ENCODE measurements at regions not wholly inside any gene's neighbourhood (a gene's known extent, or its start where the extent isn't known, plus 50 kb on each side); places are given as distances from the start of the nearest gene placed in this dataset.

DNA sequence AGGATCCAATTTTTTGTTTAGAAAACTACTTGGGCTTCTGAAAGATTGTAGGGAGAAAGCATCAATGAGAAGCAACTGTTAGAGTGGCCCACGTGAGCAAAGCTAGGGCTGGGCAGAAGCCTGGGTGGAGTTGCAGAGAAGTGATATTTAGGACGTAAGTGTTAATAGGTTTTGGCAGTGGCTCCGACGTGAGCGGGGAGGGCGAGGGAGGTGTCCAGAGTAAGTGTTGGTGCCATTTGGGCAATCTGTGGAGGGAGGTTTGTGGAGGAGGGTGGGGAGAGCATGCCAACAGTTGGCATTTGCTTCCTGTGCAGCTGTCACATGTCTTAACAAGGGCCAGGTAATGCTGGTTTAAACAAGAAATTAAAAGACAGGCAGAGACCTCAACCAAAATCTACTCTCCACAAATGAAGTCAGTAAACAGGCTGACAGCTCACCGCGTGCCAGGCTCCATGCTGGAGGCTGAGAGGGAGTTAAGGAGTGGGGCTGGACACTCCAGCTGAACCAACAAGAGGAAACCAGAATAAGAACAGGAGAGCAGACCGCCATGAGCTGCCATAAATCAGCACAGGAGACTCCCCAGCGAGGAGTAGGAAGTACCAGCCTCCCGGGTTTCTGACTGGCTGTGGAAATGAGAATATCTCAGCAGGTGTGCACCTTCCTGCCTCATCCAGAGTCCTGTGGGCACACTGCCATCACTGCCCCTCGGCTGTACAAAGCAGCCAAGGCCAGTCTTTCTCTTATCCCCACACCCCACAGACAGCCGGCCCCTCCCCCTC lies 232.6 kb downstream of the ABHD5 start:
- no peaks in the 10 kb centered on the region for H3K9me3 ChIP-seq (ENCODE audit: control insufficient read depth in 4 of 4, insufficient read depth in 3 of 4, low read length in 3 of 4)
- DNase-seq (peak in 2 of 3 donors; percentile 3 to 10), ATAC-seq (ENCODE audit: insufficient read depth, low FRiP score) (no peak)
- TF ChIP-seq, protein P1, sequence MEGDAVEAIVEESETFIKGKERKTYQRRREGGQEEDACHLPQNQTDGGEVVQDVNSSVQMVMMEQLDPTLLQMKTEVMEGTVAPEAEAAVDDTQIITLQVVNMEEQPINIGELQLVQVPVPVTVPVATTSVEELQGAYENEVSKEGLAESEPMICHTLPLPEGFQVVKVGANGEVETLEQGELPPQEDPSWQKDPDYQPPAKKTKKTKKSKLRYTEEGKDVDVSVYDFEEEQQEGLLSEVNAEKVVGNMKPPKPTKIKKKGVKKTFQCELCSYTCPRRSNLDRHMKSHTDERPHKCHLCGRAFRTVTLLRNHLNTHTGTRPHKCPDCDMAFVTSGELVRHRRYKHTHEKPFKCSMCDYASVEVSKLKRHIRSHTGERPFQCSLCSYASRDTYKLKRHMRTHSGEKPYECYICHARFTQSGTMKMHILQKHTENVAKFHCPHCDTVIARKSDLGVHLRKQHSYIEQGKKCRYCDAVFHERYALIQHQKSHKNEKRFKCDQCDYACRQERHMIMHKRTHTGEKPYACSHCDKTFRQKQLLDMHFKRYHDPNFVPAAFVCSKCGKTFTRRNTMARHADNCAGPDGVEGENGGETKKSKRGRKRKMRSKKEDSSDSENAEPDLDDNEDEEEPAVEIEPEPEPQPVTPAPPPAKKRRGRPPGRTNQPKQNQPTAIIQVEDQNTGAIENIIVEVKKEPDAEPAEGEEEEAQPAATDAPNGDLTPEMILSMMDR (IDR thresholded peaks at IDR 0.05; ENCODE audit: control extremely low read depth, extremely low read depth): no peak
- H3K36me3 ChIP-seq (ENCODE audit: control insufficient read depth in 4 of 4, insufficient read depth in 4 of 4, low read length in 4 of 4): no peaks in the 10 kb centered on the region
- WGBS, 2 donors: 21 to 26% methylated on average over 13 of the region's 13 CpGs
- H3K4me1 ChIP-seq (ENCODE audit: control insufficient read depth in 5 of 5, insufficient read depth in 5 of 5, low read length in 5 of 5): no peaks in the 10 kb centered on the region
- H3K27me3 ChIP-seq (ENCODE audit: control insufficient read depth in 3 of 3, insufficient read depth in 3 of 3, low read length in 2 of 3): peaks cover 5 to 13% (median 6%) of the 10 kb centered on the region in 3 donors
- no peak overlapping the region for H3K4me3 ChIP-seq
- H3K9ac ChIP-seq (ENCODE audit: insufficient read depth in 1 of 2, low read length in 2 of 2): no peak overlapping the region
- no peak overlapping the region for H3K27ac ChIP-seq (ENCODE audit: low read depth in 1 of 2, low read length in 1 of 2)

DNA sequence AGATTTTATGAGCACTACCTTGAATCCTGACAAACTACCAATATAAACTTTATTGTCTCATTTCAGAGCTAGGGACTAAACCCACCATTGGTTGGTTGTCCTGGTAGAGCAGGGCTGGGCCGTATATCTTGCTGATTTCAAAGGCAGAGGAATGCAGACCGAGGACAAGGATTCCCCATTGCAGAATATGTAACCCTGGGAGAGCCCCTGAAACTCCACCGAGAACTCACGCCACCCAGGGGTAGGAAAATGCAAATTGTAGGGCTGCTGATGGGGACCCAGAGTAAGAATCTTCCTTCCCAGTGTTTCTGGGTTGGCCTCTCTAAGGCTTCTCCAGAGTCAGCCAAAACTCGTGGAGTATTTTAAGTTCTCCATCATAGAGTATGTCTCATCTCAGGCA lies 235.3 kb downstream of the ABHD5 start:
- no peaks in the 10 kb centered on the region for H3K4me1 ChIP-seq (ENCODE audit: control insufficient read depth in 5 of 5, insufficient read depth in 5 of 5, low read length in 5 of 5)
- no peak overlapping the region for H3K4me3 ChIP-seq
- no peak overlapping the region for H3K27ac ChIP-seq (ENCODE audit: low read depth in 1 of 2, low read length in 1 of 2)
- no peaks in the 10 kb centered on the region for H3K9me3 ChIP-seq (ENCODE audit: control insufficient read depth in 4 of 4, insufficient read depth in 3 of 4, low read length in 3 of 4)
- H3K27me3 ChIP-seq (ENCODE audit: control insufficient read depth in 3 of 3, insufficient read depth in 3 of 3, low read length in 2 of 3): peaks cover 5 to 13% (median 6%) of the 10 kb centered on the region in 3 donors
- ATAC-seq (ENCODE audit: insufficient read depth, low FRiP score) (no peak), DNase-seq (no peak)
- 73 to 76% methylated on average over 5 of the region's 5 CpGs for WGBS, 2 donors
- H3K9ac ChIP-seq (ENCODE audit: insufficient read depth in 1 of 2, low read length in 2 of 2): no peak overlapping the region
- TF ChIP-seq, protein P1 (IDR thresholded peaks at IDR 0.05; ENCODE audit: control extremely low read depth, extremely low read depth): no peak
- H3K36me3 ChIP-seq (ENCODE audit: control insufficient read depth in 4 of 4, insufficient read depth in 4 of 4, low read length in 4 of 4): no peaks in the 10 kb centered on the region

DNA sequence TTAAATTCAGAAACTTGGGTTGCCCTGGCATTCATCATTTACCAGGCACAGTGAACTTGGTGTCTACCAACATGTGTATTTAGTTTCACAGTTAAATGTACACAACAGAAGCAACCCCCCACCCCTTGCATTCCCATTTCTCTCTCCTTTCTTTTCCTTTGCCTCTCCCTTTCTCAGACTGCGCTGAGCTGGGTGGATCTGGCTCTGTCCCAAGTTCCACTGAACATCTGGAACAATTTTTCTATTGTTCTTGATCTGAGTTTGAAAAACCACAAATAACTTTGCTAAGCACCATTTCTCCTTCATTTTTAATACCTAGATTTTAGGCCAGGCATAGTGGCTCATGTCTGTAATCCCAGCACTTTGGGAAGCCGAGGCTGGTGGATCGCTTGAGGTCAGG lies 242.2 kb downstream of the ABHD5 start:
- no peaks in the 10 kb centered on the region for H3K27me3 ChIP-seq (ENCODE audit: control insufficient read depth in 3 of 3, insufficient read depth in 3 of 3, low read length in 2 of 3)
- TF ChIP-seq, protein P1 (IDR thresholded peaks at IDR 0.05; ENCODE audit: control extremely low read depth, extremely low read depth): no peak
- H3K9me3 ChIP-seq (ENCODE audit: control insufficient read depth in 4 of 4, insufficient read depth in 3 of 4, low read length in 3 of 4): no peaks in the 10 kb centered on the region
- DNase-seq (peak in 2 of 3 donors; percentile 10 to 11), ATAC-seq (ENCODE audit: insufficient read depth, low FRiP score) (no peak)
- WGBS, 2 donors: 84 to 95% methylated on average over 3 of the region's 3 CpGs
- H3K36me3 ChIP-seq (ENCODE audit: control insufficient read depth in 4 of 4, insufficient read depth in 4 of 4, low read length in 4 of 4): no peaks in the 10 kb centered on the region
- H3K9ac ChIP-seq (ENCODE audit: insufficient read depth in 1 of 2, low read length in 2 of 2): no peak overlapping the region
- no peak overlapping the region for H3K4me3 ChIP-seq
- no peak overlapping the region for H3K27ac ChIP-seq (ENCODE audit: low read depth in 1 of 2, low read length in 1 of 2)
- no peaks in the 10 kb centered on the region for H3K4me1 ChIP-seq (ENCODE audit: control insufficient read depth in 5 of 5, insufficient read depth in 5 of 5, low read length in 5 of 5)

Measured in lung (tissue), 11 donors.